ENCODE measurements at regions not wholly inside any gene's neighbourhood (a gene's known extent, or its start where the extent isn't known, plus 50 kb on each side); places are given as distances from the start of the nearest gene placed in this dataset.

DNA sequence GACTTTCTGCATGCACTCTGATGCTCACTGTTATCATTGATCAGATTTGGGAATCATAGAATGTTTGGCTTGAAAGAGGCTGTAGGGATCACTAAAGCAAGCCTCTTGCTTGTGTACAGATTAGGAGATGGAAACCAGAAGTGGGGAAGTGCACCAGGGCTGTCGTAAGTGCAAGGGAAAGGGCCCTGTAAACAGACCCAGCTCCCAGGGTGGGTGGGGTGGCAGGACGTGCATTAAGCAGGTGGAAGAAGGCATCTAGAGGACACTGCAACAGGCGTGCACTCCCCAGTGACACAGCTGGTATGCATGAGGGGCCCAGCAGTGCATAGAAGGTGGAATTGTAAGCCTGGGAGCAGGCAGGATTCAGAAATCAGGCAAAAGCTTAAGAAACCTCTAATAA lies 58.0 kb upstream of the SLC7A14 start:
- no peak for DNase-seq

- DNase-seq: no peak
Observed at GRCh38 chr3:170642882-170643601, 57.2 kb upstream of the SLC7A14 start.

DNA sequence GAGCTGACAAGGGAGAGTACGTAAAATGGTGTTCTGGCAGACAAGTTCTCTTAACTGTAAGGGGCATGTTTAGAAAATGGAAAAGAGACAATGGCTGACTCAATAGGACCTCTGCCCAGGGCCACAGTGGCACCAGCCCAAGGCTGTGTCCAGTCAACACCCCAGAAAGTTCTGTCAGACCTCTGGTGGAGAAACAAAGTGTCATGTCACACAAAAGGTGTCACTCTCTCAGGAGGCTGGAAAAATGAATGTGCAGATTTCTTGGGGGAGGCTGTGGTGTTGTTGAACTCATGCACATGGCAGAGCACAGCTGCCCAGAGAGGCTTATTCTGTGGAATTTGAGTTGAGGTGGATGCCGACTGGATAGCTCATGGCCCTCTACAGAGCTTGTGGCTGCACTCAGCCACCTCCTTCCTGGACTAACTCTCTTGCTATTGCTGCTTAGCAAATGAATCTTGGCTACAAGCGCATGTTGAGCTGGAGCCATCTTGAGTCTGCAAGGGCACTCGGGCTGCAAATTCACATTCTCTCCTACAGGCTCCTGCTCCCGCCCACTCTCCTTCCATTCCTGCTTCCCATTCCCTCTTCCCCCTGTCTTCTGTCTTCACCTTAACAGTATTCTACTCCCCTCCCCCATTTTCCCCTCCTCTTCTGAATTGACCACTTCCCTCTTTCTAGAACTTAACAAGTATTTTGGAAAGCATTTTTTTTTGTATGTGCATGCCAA lies 55.8 kb upstream of the SLC7A14 start:
- DNase-seq: no peak

DNA sequence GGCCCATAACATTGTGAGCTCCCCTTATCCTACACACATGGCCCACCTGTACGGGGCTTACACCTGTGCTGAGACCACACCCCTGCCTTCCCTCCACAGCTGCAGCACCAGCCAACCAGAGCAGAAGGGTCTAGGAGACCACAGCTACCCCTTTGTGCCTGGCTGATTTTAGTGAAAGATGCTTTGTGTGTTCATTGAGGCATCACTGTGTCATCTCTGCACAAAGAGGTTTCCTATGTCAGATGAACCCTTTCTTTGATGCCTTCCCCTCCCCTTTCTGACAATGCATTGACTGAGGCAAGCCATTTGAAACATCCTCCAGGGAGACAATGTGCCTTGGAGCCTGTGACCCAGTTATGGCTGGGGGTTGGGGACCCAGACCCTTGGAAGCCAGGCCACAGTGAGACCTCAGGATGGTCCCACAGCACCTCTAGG lies 54.9 kb upstream of the SLC7A14 start:
- no peak for DNase-seq

- no peak for DNase-seq
Observed at GRCh38 chr3:170638988-170639387, 53.1 kb upstream of the SLC7A14 start.

GRCh38 chr3:170637306-170637705 lies 51.4 kb upstream of the SLC7A14 start:
- DNase-seq: no peak

DNA sequence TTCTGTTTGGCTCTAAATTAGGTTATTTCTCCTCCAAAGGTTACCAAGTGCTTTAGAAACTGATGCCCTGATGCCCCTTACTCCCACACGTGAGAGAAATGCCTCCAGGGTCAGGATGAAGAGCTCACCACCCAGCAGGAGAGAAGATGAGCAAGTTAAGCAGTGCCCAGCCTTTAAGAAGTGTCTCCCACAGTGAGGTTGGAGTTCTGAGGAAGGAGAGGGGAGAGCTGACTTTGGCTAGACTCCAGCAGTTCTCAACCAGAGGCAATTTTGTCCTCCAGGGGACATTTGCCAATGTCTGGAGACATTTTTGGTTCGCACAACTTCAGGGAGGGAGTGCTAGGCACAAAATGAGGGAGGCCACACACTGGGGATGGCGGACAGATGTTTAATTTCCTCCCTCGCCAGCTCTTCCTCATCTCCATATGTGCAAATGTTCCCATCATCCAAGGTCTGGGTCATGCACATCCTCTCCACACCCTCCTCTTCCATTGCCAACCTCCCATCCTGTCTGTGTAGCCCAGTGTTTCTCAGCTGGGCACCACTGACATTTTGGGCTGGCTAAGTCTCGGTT lies 50.6 kb upstream of the SLC7A14 start:
- no peak for DNase-seq
